A549 (cell line): ENCODE measurements at regions not wholly inside any gene's neighbourhood (a gene's known extent, or its start where the extent isn't known, plus 50 kb on each side); places are given as distances from the start of the nearest gene placed in this dataset.

Experiments used
- ATAC-seq, 2 experiments: fragments of 200-7000 bp in 1 of 2; fragments of >200 bp in 1 of 2; cut with Nextera tagmentation in 1 of 2; cut with Tn5 transposase in 1 of 2; 3 replicates each; pipeline versions ENCODE4 v1.8.0 to v1.9.1; 2018 to 2020; ENCODE audit warnings: mild to moderate bottlenecking in 1 of 2, moderate library complexity in 1 of 2
- CTCF ChIA-PET: fragments of 300-600 bp; sonication (Branson Sonifier 250); formaldehyde crosslinking; extraction: SDS; loops from one replicate; lab custom pipeline; 2021; ENCODE audit warnings: antibody characterized with exemption, inconsistent platforms; lab: Yijun Ruan, JAX
- POLR2A ChIA-PET: fragments of 350-600 bp; formaldehyde crosslinking; extraction: SDS; loops from one replicate; lab custom pipeline; 2021; ENCODE audit warnings: antibody characterized with exemption, inconsistent platforms; lab: Yijun Ruan, JAX
- DNase-seq, 2 experiments: peaks; one replicate each; pipeline versions ENCODE4 v3.0.0 to v3.0.0-alpha.2; 2011 to 2016; ENCODE audit warnings: low read depth in 1 of 2, low spot score in 1 of 2
- FAIRE-seq: peaks from 2 replicates; lab custom pipeline; 2011; peaks lifted over from hg19 to GRCh38; lab: Jason Lieb, UNC
- H3K27ac ChIP-seq, 2 experiments: fragments of >200 bp; sonication (Bioruptor Twin); formaldehyde crosslinking; 3 replicates each; pipeline ENCODE4 v1.5.1; 2016 to 2017
- H3K4me1 ChIP-seq: fragments of >200 bp; sonication (Bioruptor Twin); formaldehyde crosslinking; 3 replicates; pipeline ENCODE4 v1.6.1; 2016
- H3K4me2 ChIP-seq: fragments of >200 bp; sonication (Bioruptor Twin); formaldehyde crosslinking; 3 replicates; pipeline ENCODE4 v1.6.1; 2016
- H3K4me3 ChIP-seq: fragments of >200 bp; sonication (Bioruptor Twin); formaldehyde crosslinking; 3 replicates; pipeline ENCODE4 v1.5.1; 2016
- H3K9me3 ChIP-seq: fragments of >200 bp; sonication (Bioruptor Twin); formaldehyde crosslinking; 3 replicates; pipeline ENCODE4 v1.6.1; 2016
- CHD4 ChIP-seq: fragments of 200-600 bp; sonication (generic); IDR thresholded peaks from 2 replicates; pipeline ENCODE4 v1.6.1; 2016; ENCODE audit warnings: antibody characterized with exemption, mild to moderate bottlenecking, borderline replicate concordance
- EHF ChIP-seq: fragments of 250-450 bp; sonication (Bioruptor Pico); IDR thresholded peaks from 2 replicates; pipeline ENCODE4 v1.5.0; 2020; ENCODE audit warnings: mild to moderate bottlenecking
- EHMT2 ChIP-seq: fragments of 200-600 bp; sonication (generic); IDR thresholded peaks from 2 replicates; pipeline ENCODE4 v1.6.1; 2016; ENCODE audit warnings: antibody characterized with exemption, low read depth, mild to moderate bottlenecking, moderate library complexity
- EP300 ChIP-seq, 2 experiments: fragments of >200 bp; sonication (Bioruptor Twin); formaldehyde crosslinking; IDR thresholded peaks; 2 replicates in 1 of 2; 3 replicates in 1 of 2; pipeline ENCODE4 v1.6.1; 2016 to 2017
- FOSB ChIP-seq: fragments of 250-450 bp; sonication (Bioruptor Pico); IDR thresholded peaks from 2 replicates; pipeline ENCODE4 v1.5.0; 2020; ENCODE audit warnings: mild to moderate bottlenecking, moderate library complexity
- GATA3 ChIP-seq: IDR thresholded peaks from 2 replicates; pipeline ENCODE4 v1.6.1; 2012; ENCODE audit warnings: borderline replicate concordance
- HOXA7 ChIP-seq: fragments of 250-450 bp; sonication (Bioruptor Pico); IDR thresholded peaks from 2 replicates; pipeline ENCODE4 v1.5.0; 2020; ENCODE audit warnings: mild to moderate bottlenecking, moderate library complexity
- HOXB5 ChIP-seq: fragments of 250-450 bp; sonication (Bioruptor Pico); IDR thresholded peaks from 2 replicates; pipeline ENCODE4 v1.5.0; 2020; ENCODE audit warnings: mild to moderate bottlenecking, moderate library complexity
- JUN ChIP-seq, 2 experiments: fragments of >200 bp; sonication (Bioruptor Twin); formaldehyde crosslinking; IDR thresholded peaks; 2 replicates in 1 of 2; 3 replicates in 1 of 2; pipeline ENCODE4 v1.6.1; 2016 to 2017
- KDM5A ChIP-seq: fragments of 200-600 bp; sonication (generic); IDR thresholded peaks from 2 replicates; pipeline ENCODE4 v1.6.1; 2016; ENCODE audit warnings: antibody characterized with exemption, mild to moderate bottlenecking
- MYC ChIP-seq: IDR thresholded peaks from 2 replicates; pipeline ENCODE4 v1.6.1; 2012; ENCODE audit warnings: mild to moderate bottlenecking, inconsistent platforms, low read length, improper control_type of control experiment, borderline replicate concordance
- PHF8 ChIP-seq: fragments of 200-600 bp; sonication (generic); IDR thresholded peaks from 2 replicates; pipeline ENCODE4 v1.6.1; 2016; ENCODE audit warnings: low read depth, mild to moderate bottlenecking, antibody characterized with exemption, moderate library complexity, borderline replicate concordance
- SREBF2 ChIP-seq: fragments of 450-650 bp; IDR thresholded peaks from 2 replicates; pipeline ENCODE4 v1.6.1; 2014; ENCODE audit warnings: mild to moderate bottlenecking, moderate library complexity
- ZC3H11A ChIP-seq: fragments of 450-650 bp; IDR thresholded peaks from 2 replicates; pipeline ENCODE4 v1.6.1; 2014; ENCODE audit warnings: antibody characterized with exemption, mild to moderate bottlenecking
- WGBS: methylation state at CpG from one replicate; pipeline ENCODE4 v1.1.6; 2017; ENCODE audit errors: missing lambda C conversion rate; 5-methylcytosine and 5-hydroxymethylcytosine counted together
- TF ChIP-seq, protein P1 (sequence below): IDR thresholded peaks from 2 replicates; pipeline ENCODE4 v1.6.1; 2012; ENCODE audit warnings: low read depth, borderline replicate concordance
- TF ChIP-seq, protein P2 (sequence below): fragments of 200-600 bp; sonication (generic); IDR thresholded peaks from 2 replicates; pipeline ENCODE4 v1.6.1; 2016; ENCODE audit warnings: antibody characterized with exemption, mild to moderate bottlenecking, moderate library complexity
- TF ChIP-seq, protein P3 (sequence below): IDR thresholded peaks from 2 replicates; pipeline ENCODE4 v1.6.1; 2012
- TF ChIP-seq, protein P4 (sequence below): fragments of 250-450 bp; sonication (Bioruptor Pico); IDR thresholded peaks from 2 replicates; pipeline ENCODE4 v1.5.0; 2021; ENCODE audit warnings: mild to moderate bottlenecking, moderate library complexity, borderline replicate concordance

- Histone ChIP-seq H3K4me1 (peaks cover 3% of the 10 kb centered on the region; the same call in 1 of the 3 replicates), H3K27ac (no peak overlapping the region), H3K4me2 (no peak overlapping the region), H3K4me3 (no peak overlapping the region), H3K9me3 (no peaks in the 10 kb centered on the region)
- FAIRE-seq, result no peak
- ChIA-PET POLR2A (no interaction called here), CTCF (interaction anchor here (0.7 kb wide), 1 partner anchor 309 kb away, joined by 3 read pairs; no protein-coding TSS in a partner anchor)
- WGBS, result 58% methylated on average over 10 of the region's 11 CpGs
- no peak for ATAC-seq
- no peak for TF ChIP-seq FOSB
- TF ChIP-seq ZC3H11A, result no peak
- TF ChIP-seq, all 56 proteins: peak for 0
- DNase-seq, result no peak
Observed at GRCh38 chr14:97414718-97415098, 617.5 kb downstream of the VRK1 start.

DNA sequence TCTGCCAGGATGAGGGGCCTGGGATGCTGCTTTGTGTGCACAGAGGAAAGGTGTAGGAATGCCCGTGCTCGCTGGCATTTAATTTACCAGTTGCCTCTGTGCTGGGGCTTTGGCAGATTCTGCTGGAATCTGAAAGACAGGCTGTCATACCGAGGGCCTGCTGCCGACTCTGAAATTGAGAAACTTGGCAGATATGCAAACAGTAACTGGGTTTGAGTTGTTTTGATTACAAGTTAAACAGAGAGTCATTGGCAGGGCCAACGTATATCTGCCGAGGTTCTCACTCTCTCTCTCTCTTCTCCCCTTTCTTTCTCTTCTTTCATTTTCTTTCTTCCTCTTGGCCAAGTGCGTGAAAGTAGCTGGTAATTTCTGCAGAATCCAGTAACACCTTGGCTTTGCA lies 618.7 kb downstream of the VRK1 start:
- peaks cover 3% of the 10 kb centered on the region; the same call in 1 of the 3 replicates for H3K4me1 ChIP-seq
- no peak overlapping the region for H3K4me3 ChIP-seq
- no peaks in the 10 kb centered on the region for H3K9me3 ChIP-seq
- no peak for FAIRE-seq
- no peak for TF ChIP-seq PHF8
- no peak for TF ChIP-seq EHMT2
- TF ChIP-seq, protein P1, sequence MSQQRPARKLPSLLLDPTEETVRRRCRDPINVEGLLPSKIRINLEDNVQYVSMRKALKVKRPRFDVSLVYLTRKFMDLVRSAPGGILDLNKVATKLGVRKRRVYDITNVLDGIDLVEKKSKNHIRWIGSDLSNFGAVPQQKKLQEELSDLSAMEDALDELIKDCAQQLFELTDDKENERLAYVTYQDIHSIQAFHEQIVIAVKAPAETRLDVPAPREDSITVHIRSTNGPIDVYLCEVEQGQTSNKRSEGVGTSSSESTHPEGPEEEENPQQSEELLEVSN, result no peak
- TF ChIP-seq EP300 (IDR thresholded peaks at IDR 0.05), result no peak
- TF ChIP-seq HOXA7, result no peak
- no peak for TF ChIP-seq SREBF2
- no peak for TF ChIP-seq HOXB5
- TF ChIP-seq, protein P2, sequence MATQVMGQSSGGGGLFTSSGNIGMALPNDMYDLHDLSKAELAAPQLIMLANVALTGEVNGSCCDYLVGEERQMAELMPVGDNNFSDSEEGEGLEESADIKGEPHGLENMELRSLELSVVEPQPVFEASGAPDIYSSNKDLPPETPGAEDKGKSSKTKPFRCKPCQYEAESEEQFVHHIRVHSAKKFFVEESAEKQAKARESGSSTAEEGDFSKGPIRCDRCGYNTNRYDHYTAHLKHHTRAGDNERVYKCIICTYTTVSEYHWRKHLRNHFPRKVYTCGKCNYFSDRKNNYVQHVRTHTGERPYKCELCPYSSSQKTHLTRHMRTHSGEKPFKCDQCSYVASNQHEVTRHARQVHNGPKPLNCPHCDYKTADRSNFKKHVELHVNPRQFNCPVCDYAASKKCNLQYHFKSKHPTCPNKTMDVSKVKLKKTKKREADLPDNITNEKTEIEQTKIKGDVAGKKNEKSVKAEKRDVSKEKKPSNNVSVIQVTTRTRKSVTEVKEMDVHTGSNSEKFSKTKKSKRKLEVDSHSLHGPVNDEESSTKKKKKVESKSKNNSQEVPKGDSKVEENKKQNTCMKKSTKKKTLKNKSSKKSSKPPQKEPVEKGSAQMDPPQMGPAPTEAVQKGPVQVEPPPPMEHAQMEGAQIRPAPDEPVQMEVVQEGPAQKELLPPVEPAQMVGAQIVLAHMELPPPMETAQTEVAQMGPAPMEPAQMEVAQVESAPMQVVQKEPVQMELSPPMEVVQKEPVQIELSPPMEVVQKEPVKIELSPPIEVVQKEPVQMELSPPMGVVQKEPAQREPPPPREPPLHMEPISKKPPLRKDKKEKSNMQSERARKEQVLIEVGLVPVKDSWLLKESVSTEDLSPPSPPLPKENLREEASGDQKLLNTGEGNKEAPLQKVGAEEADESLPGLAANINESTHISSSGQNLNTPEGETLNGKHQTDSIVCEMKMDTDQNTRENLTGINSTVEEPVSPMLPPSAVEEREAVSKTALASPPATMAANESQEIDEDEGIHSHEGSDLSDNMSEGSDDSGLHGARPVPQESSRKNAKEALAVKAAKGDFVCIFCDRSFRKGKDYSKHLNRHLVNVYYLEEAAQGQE, result no peak
- TF ChIP-seq, protein P3, sequence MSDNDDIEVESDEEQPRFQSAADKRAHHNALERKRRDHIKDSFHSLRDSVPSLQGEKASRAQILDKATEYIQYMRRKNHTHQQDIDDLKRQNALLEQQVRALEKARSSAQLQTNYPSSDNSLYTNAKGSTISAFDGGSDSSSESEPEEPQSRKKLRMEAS, result no peak
- ChIA-PET CTCF (no interaction called here), POLR2A (no interaction called here)
- H3K4me2 ChIP-seq, result 0 out of 3 replicates have a peak overlapping the region, but pooled peaks have one; percentile 8
- ATAC-seq, result no peak
- H3K27ac ChIP-seq, result no peak overlapping the region
- DNase-seq, result no peak
- WGBS, result 3% methylated on average over 5 of the region's 7 CpGs

GRCh38 chr14:97416550-97416949 lies 619.4 kb downstream of the VRK1 start:
- no peak for ATAC-seq
- Histone ChIP-seq H3K9me3 (no peaks in the 10 kb centered on the region), H3K4me1 (peaks cover 3% of the 10 kb centered on the region; the same call in 1 of the 3 replicates), H3K4me3 (no peak overlapping the region), H3K27ac (no peak overlapping the region), H3K4me2 (no peak overlapping the region)
- no peak for FAIRE-seq
- POLR2A ChIA-PET, result no interaction called here
- TF ChIP-seq, protein P1, result no peak
- no peak for TF ChIP-seq MYC
- TF ChIP-seq JUN (IDR thresholded peaks at IDR 0.05), result no peak
- TF ChIP-seq, protein P4, sequence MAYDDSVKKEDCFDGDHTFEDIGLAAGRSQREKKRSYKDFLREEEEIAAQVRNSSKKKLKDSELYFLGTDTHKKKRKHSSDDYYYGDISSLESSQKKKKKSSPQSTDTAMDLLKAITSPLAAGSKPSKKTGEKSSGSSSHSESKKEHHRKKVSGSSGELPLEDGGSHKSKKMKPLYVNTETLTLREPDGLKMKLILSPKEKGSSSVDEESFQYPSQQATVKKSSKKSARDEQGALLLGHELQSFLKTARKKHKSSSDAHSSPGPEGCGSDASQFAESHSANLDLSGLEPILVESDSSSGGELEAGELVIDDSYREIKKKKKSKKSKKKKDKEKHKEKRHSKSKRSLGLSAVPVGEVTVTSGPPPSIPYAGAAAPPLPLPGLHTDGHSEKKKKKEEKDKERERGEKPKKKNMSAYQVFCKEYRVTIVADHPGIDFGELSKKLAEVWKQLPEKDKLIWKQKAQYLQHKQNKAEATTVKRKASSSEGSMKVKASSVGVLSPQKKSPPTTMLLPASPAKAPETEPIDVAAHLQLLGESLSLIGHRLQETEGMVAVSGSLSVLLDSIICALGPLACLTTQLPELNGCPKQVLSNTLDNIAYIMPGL (CRISPR knock-in tag), result no peak
- no peak for TF ChIP-seq KDM5A
- no peak for TF ChIP-seq EHF (CRISPR knock-in tag)
- no peak for TF ChIP-seq GATA3
- TF ChIP-seq CHD4, result no peak
- DNase-seq, result no peak
- CTCF ChIA-PET, result interaction anchor here (1.2 kb wide), 1 partner anchor 1858 kb away, joined by 3 read pairs; no protein-coding TSS in a partner anchor
- WGBS, result 22% methylated on average over 5 of the region's 5 CpGs
